ENCODE measurements at regions not wholly inside any gene's neighbourhood (a gene's known extent, or its start where the extent isn't known, plus 50 kb on each side); places are given as distances from the start of the nearest gene placed in this dataset.
"Not testable (repeated sequence)": the region's sequence is repeated elsewhere in the genome, so short reads cannot be mapped to it uniquely, and the experiment has no call there.

DNA sequence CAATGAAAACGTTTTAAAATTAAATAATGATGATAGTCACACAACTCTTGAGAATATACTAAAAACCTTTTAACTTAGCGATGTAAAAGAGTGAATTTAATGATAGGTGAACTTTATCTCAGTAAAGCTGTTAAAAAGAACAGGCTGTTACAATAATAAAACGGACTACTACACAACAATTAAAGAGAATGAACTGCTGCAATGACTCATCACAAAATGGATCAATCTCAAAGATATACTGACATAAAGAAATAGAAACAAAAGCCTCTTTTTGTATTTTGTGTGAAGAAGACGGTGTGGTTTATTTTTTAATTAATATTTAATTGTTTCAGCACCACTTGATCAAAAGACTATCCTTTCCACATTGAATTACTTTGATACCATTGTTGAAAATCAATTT lies 352.4 kb upstream of the GJE1 start:
- DNase-seq = no peak
- Mint-ChIP-seq H3K9me3 (ENCODE audit: unreplicated experiment) (no peaks in the 10 kb centered on the region), H3K4me1 (ENCODE audit: low read depth, unreplicated experiment) (no peaks in the 10 kb centered on the region), H3K27me3 (ENCODE audit: unreplicated experiment) (no peaks in the 10 kb centered on the region), H3K36me3 (ENCODE audit: unreplicated experiment) (no peaks in the 10 kb centered on the region), H3K27ac (ENCODE audit: unreplicated experiment) (no peak overlapping the region), H3K4me3 (ENCODE audit: unreplicated experiment) (no peak overlapping the region)
- no peak for TF ChIP-seq CTCF (IDR thresholded peaks at IDR 0.05; ENCODE audit: partially characterized antibody, unreplicated experiment)

DNA sequence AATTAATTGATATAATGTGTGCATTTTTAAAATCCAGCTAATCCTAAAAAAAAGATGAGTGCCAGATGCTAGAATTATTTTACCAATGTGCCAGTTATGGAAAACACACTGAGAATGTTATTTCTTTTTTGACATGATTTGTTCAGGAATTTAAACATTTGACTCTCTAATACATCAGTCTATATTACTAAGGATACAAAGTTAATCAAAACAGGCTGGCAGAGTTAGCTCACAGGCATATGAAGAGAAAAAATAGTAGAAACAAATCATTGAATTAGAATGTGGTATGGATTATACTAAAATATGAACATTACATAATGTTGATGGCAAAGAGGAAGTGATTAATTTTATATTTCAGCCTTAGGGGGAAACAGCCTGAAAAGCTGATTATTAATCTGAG lies 368.3 kb upstream of the GJE1 start:
- no peaks in the 10 kb centered on the region for H3K9me3 Mint-ChIP-seq (ENCODE audit: unreplicated experiment)
- H3K4me1 Mint-ChIP-seq (ENCODE audit: low read depth, unreplicated experiment) = no peaks in the 10 kb centered on the region
- no peaks in the 10 kb centered on the region for H3K36me3 Mint-ChIP-seq (ENCODE audit: unreplicated experiment)
- DNase-seq = no peak
- no peak overlapping the region for H3K27ac Mint-ChIP-seq (ENCODE audit: unreplicated experiment)
- no peaks in the 10 kb centered on the region for H3K27me3 Mint-ChIP-seq (ENCODE audit: unreplicated experiment)
- no peak overlapping the region for H3K4me3 Mint-ChIP-seq (ENCODE audit: unreplicated experiment)
- no peak for TF ChIP-seq CTCF (IDR thresholded peaks at IDR 0.05; ENCODE audit: partially characterized antibody, unreplicated experiment)

- DNase-seq = no peak
- H3K4me3 Mint-ChIP-seq (ENCODE audit: unreplicated experiment) = no peak overlapping the region
- H3K27ac Mint-ChIP-seq (ENCODE audit: unreplicated experiment) = no peak overlapping the region
- H3K27me3 Mint-ChIP-seq (ENCODE audit: unreplicated experiment) = no peaks in the 10 kb centered on the region
- no peaks in the 10 kb centered on the region for H3K36me3 Mint-ChIP-seq (ENCODE audit: unreplicated experiment)
- TF ChIP-seq CTCF (IDR thresholded peaks at IDR 0.05; ENCODE audit: partially characterized antibody, unreplicated experiment) = no peak
- H3K4me1 Mint-ChIP-seq (ENCODE audit: low read depth, unreplicated experiment) = no peaks in the 10 kb centered on the region
- H3K9me3 Mint-ChIP-seq (ENCODE audit: unreplicated experiment) = no peaks in the 10 kb centered on the region
Observed at GRCh38 chr6:141758430-141758829, 374.3 kb upstream of the GJE1 start.

DNA sequence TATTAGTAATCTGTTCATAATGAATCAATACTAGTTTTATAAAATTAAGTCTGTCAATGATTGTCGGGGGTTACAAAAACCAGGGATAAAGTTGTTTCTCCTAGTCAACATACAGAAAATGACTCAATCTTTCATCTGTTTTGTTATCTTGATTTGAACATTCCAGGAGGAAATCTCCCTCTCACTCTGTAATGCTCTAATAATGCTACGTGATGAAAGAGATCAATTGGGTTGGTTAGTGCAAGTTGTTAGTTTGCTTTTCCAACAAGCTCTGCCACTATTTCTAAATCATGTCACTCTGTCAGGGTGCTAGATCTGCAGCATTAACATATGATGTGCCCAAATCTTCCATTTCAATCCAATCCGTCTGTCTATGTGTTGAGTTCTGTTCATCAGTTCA lies 379.5 kb upstream of the GJE1 start:
- no peak overlapping the region for H3K27ac Mint-ChIP-seq (ENCODE audit: unreplicated experiment)
- no peaks in the 10 kb centered on the region for H3K27me3 Mint-ChIP-seq (ENCODE audit: unreplicated experiment)
- no peaks in the 10 kb centered on the region for H3K9me3 Mint-ChIP-seq (ENCODE audit: unreplicated experiment)

GRCh38 chr6:141752677-141753076 lies 380.0 kb upstream of the GJE1 start:
- Mint-ChIP-seq H3K4me3 (ENCODE audit: unreplicated experiment) (no peak overlapping the region), H3K27ac (ENCODE audit: unreplicated experiment) (no peak overlapping the region), H3K4me1 (ENCODE audit: low read depth, unreplicated experiment) (no peaks in the 10 kb centered on the region), H3K36me3 (ENCODE audit: unreplicated experiment) (no peaks in the 10 kb centered on the region), H3K27me3 (ENCODE audit: unreplicated experiment) (no peaks in the 10 kb centered on the region), H3K9me3 (ENCODE audit: unreplicated experiment) (no peaks in the 10 kb centered on the region)
- TF ChIP-seq CTCF (IDR thresholded peaks at IDR 0.05; ENCODE audit: partially characterized antibody, unreplicated experiment) = no peak
- no peak for DNase-seq

More for the DNA sequence above, 379.5 kb upstream of the GJE1 start:
- no peaks in the 10 kb centered on the region for H3K36me3 Mint-ChIP-seq (ENCODE audit: unreplicated experiment)
- no peak for DNase-seq
- no peak overlapping the region for H3K4me3 Mint-ChIP-seq (ENCODE audit: unreplicated experiment)
- no peaks in the 10 kb centered on the region for H3K4me1 Mint-ChIP-seq (ENCODE audit: low read depth, unreplicated experiment)
- no peak for TF ChIP-seq CTCF (IDR thresholded peaks at IDR 0.05; ENCODE audit: partially characterized antibody, unreplicated experiment)

DNA sequence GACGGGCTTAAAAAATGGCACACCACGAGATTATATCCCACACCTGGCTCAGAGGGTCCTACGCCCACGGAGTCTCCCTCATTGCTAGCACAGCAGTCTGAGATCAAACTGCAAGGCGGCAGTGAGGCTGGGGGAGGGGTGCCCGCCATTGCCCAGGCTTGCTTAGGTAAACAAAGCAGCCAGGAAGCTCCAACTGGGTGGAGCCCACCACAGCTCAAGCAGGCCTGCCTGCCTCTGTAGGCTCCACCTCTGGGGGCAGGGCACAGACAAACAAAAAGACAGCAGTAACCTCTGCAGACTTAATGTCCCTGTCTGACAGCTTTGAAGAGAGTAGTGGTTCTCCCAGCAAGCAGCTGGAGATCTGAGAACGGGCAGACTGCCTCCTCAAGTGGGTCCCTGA lies 386.4 kb upstream of the GJE1 start:
- not testable (repeated sequence) for H3K4me3 Mint-ChIP-seq (ENCODE audit: unreplicated experiment); H3K36me3 Mint-ChIP-seq (ENCODE audit: unreplicated experiment); H3K9me3 Mint-ChIP-seq (ENCODE audit: unreplicated experiment); DNase-seq; H3K27me3 Mint-ChIP-seq (ENCODE audit: unreplicated experiment); H3K27ac Mint-ChIP-seq (ENCODE audit: unreplicated experiment); H3K4me1 Mint-ChIP-seq (ENCODE audit: low read depth, unreplicated experiment)

All from glutamatergic neuron (in vitro differentiated cells).